ENCODE measurements at regions not wholly inside any gene's neighbourhood (a gene's known extent, or its start where the extent isn't known, plus 50 kb on each side); places are given as distances from the start of the nearest gene placed in this dataset.

- TF ChIP-seq FOXP4 (CRISPR knock-in tag; IDR thresholded peaks at IDR 0.05), result no peak
- no peak for TF ChIP-seq ZNF219 (CRISPR knock-in tag; IDR thresholded peaks at IDR 0.05; ENCODE audit: borderline replicate concordance)
- no peak for TF ChIP-seq NR1H2 (CRISPR knock-in tag; IDR thresholded peaks at IDR 0.05)
- no peak for TF ChIP-seq JAZF1 (CRISPR knock-in tag; IDR thresholded peaks at IDR 0.05)
- no peak for TF ChIP-seq PREB (CRISPR knock-in tag; IDR thresholded peaks at IDR 0.05; ENCODE audit: borderline replicate concordance)
- no peak for TF ChIP-seq NFE2L1 (CRISPR knock-in tag; IDR thresholded peaks at IDR 0.05)
- no peak for TF ChIP-seq FOXK1 (CRISPR knock-in tag; IDR thresholded peaks at IDR 0.05)
- TF ChIP-seq GTF2I (CRISPR knock-in tag; conservative IDR thresholded peaks at IDR 0.05), result no peak
- no peak for TF ChIP-seq ATF3 (CRISPR knock-in tag; conservative IDR thresholded peaks at IDR 0.05)
- TF ChIP-seq ZNF671 (CRISPR knock-in tag; IDR thresholded peaks at IDR 0.05), result no peak
- no peak for TF ChIP-seq ZBTB43 (CRISPR knock-in tag; IDR thresholded peaks at IDR 0.05)
- no peak for TF ChIP-seq ELF4 (CRISPR knock-in tag; IDR thresholded peaks at IDR 0.05; ENCODE audit: low read depth)
Measured at GRCh38 chr17:71109697-71110096, 940.4 kb downstream of the KCNJ2 start (continued).

GRCh38 chr17:71110326-71110725, 941.0 kb downstream of the KCNJ2 start:
- Mint-ChIP-seq H3K4me1 (peaks cover 13% of the 10 kb centered on the region), H3K27me3 (ENCODE audit: low read depth) (no peaks in the 10 kb centered on the region), H3K9me3 (peaks cover 3% of the 10 kb centered on the region; the same call in 1 of the 2 replicates), H3K36me3 (no peaks in the 10 kb centered on the region), H3K27ac (no peak overlapping the region), H3K4me3 (no peak overlapping the region)
- ChIA-PET CTCF (interaction anchor here (0.6 kb wide), 1 partner anchor 460 kb away, joined by 3 read pairs; no protein-coding TSS in a partner anchor), POLR2A (interaction anchor here (0.6 kb wide), 1 partner anchor 50 kb away, joined by 3 read pairs; no protein-coding TSS in a partner anchor)
- no peak for ATAC-seq
- DNase-seq (ENCODE audit: low spot score), result no peak
- no peak for TF ChIP-seq AR (CRISPR knock-in tag; IDR thresholded peaks at IDR 0.05)
- no peak for TF ChIP-seq TCF7 (CRISPR knock-in tag; IDR thresholded peaks at IDR 0.05; ENCODE audit: low read depth)
- TF ChIP-seq ZNF232 (CRISPR knock-in tag; IDR thresholded peaks at IDR 0.05), result no peak

- POLR2A ChIA-PET, result no interaction called here
- Mint-ChIP-seq H3K9me3 (peaks cover 1% of the 10 kb centered on the region; the same call in 1 of the 2 replicates), H3K36me3 (no peaks in the 10 kb centered on the region), H3K27ac (no peak overlapping the region), H3K4me3 (no peak overlapping the region), H3K4me1 (peaks cover 13% of the 10 kb centered on the region), H3K27me3 (ENCODE audit: low read depth) (no peaks in the 10 kb centered on the region; the same call in 1 of the 2 replicates)
- CTCF ChIA-PET, result no interaction called here
- DNase-seq (ENCODE audit: low spot score) (no peak), ATAC-seq (no peak)
- TF ChIP-seq ZNF425 (CRISPR knock-in tag; conservative IDR thresholded peaks at IDR 0.05), result no peak
- no peak for TF ChIP-seq ZSCAN18 (CRISPR knock-in tag; IDR thresholded peaks at IDR 0.05)
- TF ChIP-seq ZNF232 (CRISPR knock-in tag; IDR thresholded peaks at IDR 0.05), result no peak
- TF ChIP-seq E2F4 (CRISPR knock-in tag; IDR thresholded peaks at IDR 0.05; ENCODE audit: borderline replicate concordance, low read depth), result no peak
- no peak for TF ChIP-seq FOXP4 (CRISPR knock-in tag; IDR thresholded peaks at IDR 0.05)
- no peak for TF ChIP-seq ZNF121 (CRISPR knock-in tag; IDR thresholded peaks at IDR 0.05)
Measured at GRCh38 chr17:71111460-71111859, 942.1 kb downstream of the KCNJ2 start.
